BLaER1 treated with 17β-estradiol and CSF1 and Interleukin-3, amounts not matched to agents 10 nM and 100 nM (cell line): ENCODE measurements at regions not wholly inside any gene's neighbourhood (a gene's known extent, or its start where the extent isn't known, plus 50 kb on each side); places are given as distances from the start of the nearest gene placed in this dataset.
A peak's percentile ranks its signal among the peaks of the same experiment; 100 is the strongest.

Experiments
- H3K27ac ChIP-seq, 11 experiments: shearing (Covaris generic); formaldehyde crosslinking; 2 replicates each; pipeline ENCODE4 v1.8.1; 2022
- H3K27me3 ChIP-seq, 11 experiments: shearing (Covaris generic); formaldehyde crosslinking; 2 replicates each; pipeline ENCODE4 v1.8.1; 2022
- H3K36me3 ChIP-seq, 11 experiments: shearing (Covaris generic); formaldehyde crosslinking; 2 replicates each; pipeline ENCODE4 v1.8.1; 2022
- H3K4me1 ChIP-seq, 10 experiments: shearing (Covaris generic); formaldehyde crosslinking; 2 replicates each; pipeline ENCODE4 v1.8.1; 2022
- H3K4me2 ChIP-seq, 11 experiments: shearing (Covaris generic); formaldehyde crosslinking; 2 replicates each; pipeline ENCODE4 v1.8.1; 2022
- H3K4me3 ChIP-seq, 10 experiments: shearing (Covaris generic); formaldehyde crosslinking; 2 replicates each; pipeline ENCODE4 v1.8.1; 2022
- H3K9ac ChIP-seq, 11 experiments: shearing (Covaris generic); formaldehyde crosslinking; 2 replicates each; pipeline ENCODE4 v1.8.1; 2022
- H3K9me3 ChIP-seq, 11 experiments: shearing (Covaris generic); formaldehyde crosslinking; replicated peaks in 1 of 11; 2 replicates each; pipeline ENCODE4 v1.8.1; 2022
- H4K20me1 ChIP-seq, 11 experiments: shearing (Covaris generic); formaldehyde crosslinking; 2 replicates each; pipeline ENCODE4 v1.8.1; 2022
- Cebpa-rat ChIP-seq, 11 experiments: shearing (Covaris generic); IDR thresholded peaks; 2 replicates each; pipeline ENCODE4 v1.8.1; 2022

GRCh38 chr7:125651823-125652528 lies 722.4 kb upstream of the POT1 start:
- 0 out of 20 replicates have a peak, but pooled peaks cover 0 to 7% (median 0%) of the 10 kb centered on the region in 10 experiments for H3K4me1 ChIP-seq
- TF ChIP-seq Cebpa-rat (IDR thresholded peaks at IDR 0.05), result no peak
- H3K4me2 ChIP-seq, result 0 out of 22 replicates have a peak overlapping the region, but pooled peaks of 1 of the 11 experiments have one; percentile 14
- H3K4me3 ChIP-seq, result no peak overlapping the region
- no peaks in the 10 kb centered on the region for H3K36me3 ChIP-seq
- no peak overlapping the region for H3K9ac ChIP-seq
- H3K9me3 ChIP-seq, result no peaks in the 10 kb centered on the region
- no peaks in the 10 kb centered on the region for H3K27me3 ChIP-seq
- H4K20me1 ChIP-seq, result no peaks in the 10 kb centered on the region
- H3K27ac ChIP-seq, result no peak overlapping the region

- Histone ChIP-seq H3K36me3 (no peaks in the 10 kb centered on the region), H3K27ac (no peak overlapping the region), H3K4me2 (no peak overlapping the region), H3K27me3 (no peaks in the 10 kb centered on the region), H3K4me3 (no peak overlapping the region), H3K4me1 (0 out of 20 replicates have a peak, but pooled peaks cover 0 to 7% (median 0%) of the 10 kb centered on the region in 10 experiments), H4K20me1 (no peaks in the 10 kb centered on the region), H3K9me3 (no peaks in the 10 kb centered on the region), H3K9ac (no peak overlapping the region)
- TF ChIP-seq Cebpa-rat (IDR thresholded peaks at IDR 0.05), result no peak
Observed at GRCh38 chr7:125648543-125648942, 718.9 kb upstream of the POT1 start.

- H3K27ac ChIP-seq, result no peak overlapping the region
- H3K36me3 ChIP-seq, result no peaks in the 10 kb centered on the region
- H3K4me2 ChIP-seq, result no peak overlapping the region
- TF ChIP-seq Cebpa-rat (IDR thresholded peaks at IDR 0.05), result no peak
- no peak overlapping the region for H3K4me3 ChIP-seq
- H3K4me1 ChIP-seq, result no peaks in the 10 kb centered on the region
- no peaks in the 10 kb centered on the region for H3K27me3 ChIP-seq
- no peaks in the 10 kb centered on the region for H3K9me3 ChIP-seq
- H3K9ac ChIP-seq, result no peak overlapping the region
- no peaks in the 10 kb centered on the region for H4K20me1 ChIP-seq
Observed at GRCh38 chr7:125645770-125646169, 716.1 kb upstream of the POT1 start.

GRCh38 chr7:125644109-125644508 lies 714.5 kb upstream of the POT1 start:
- Histone ChIP-seq H3K9me3 (no peaks in the 10 kb centered on the region), H3K27ac (no peak overlapping the region), H3K4me1 (no peaks in the 10 kb centered on the region), H4K20me1 (no peaks in the 10 kb centered on the region), H3K4me3 (no peak overlapping the region), H3K27me3 (no peaks in the 10 kb centered on the region), H3K4me2 (no peak overlapping the region), H3K9ac (no peak overlapping the region), H3K36me3 (no peaks in the 10 kb centered on the region)
- no peak for TF ChIP-seq Cebpa-rat (IDR thresholded peaks at IDR 0.05)

DNA sequence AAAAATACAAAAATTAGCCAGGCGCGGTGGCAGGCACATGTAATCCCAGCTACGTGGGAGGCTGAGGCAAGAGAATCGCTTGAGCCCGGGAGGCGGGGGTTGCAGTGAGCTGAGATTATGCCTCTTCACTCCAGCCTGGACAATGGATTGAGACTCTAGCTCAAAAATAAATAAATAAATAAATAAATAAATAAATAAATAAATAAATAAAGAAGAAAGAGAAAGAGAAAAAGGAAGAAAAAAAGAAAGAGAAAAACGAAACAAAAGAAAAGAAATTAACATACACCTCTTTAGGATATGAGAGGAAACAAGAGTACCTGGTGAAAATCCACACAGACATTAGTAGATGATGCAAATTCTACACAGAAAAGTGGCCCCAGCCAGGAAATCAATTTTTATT lies 713.7 kb upstream of the POT1 start:
- H3K4me2 ChIP-seq, result no peak overlapping the region
- no peaks in the 10 kb centered on the region for H3K36me3 ChIP-seq
- H3K4me3 ChIP-seq, result no peak overlapping the region
- no peak overlapping the region for H3K27ac ChIP-seq
- no peak for TF ChIP-seq Cebpa-rat (IDR thresholded peaks at IDR 0.05)
- H3K9me3 ChIP-seq, result no peaks in the 10 kb centered on the region
- no peak overlapping the region for H3K9ac ChIP-seq
- H4K20me1 ChIP-seq, result no peaks in the 10 kb centered on the region
- no peaks in the 10 kb centered on the region for H3K4me1 ChIP-seq
- no peaks in the 10 kb centered on the region for H3K27me3 ChIP-seq

- no peak overlapping the region for H3K4me3 ChIP-seq
Observed at GRCh38 chr7:125641884-125642283, 712.3 kb upstream of the POT1 start.

GRCh38 chr7:125636320-125636962 lies 706.8 kb upstream of the POT1 start:
- H4K20me1 ChIP-seq, result no peaks in the 10 kb centered on the region
- no peak overlapping the region for H3K9ac ChIP-seq
- H3K4me1 ChIP-seq, result no peaks in the 10 kb centered on the region
- H3K27me3 ChIP-seq, result no peaks in the 10 kb centered on the region
- H3K27ac ChIP-seq, result no peak overlapping the region
- TF ChIP-seq Cebpa-rat (IDR thresholded peaks at IDR 0.05), result no peak
- no peak overlapping the region for H3K4me2 ChIP-seq
- no peaks in the 10 kb centered on the region for H3K36me3 ChIP-seq
- no peak overlapping the region for H3K4me3 ChIP-seq
- no peaks in the 10 kb centered on the region for H3K9me3 ChIP-seq

More at GRCh38 chr7:125641884-125642283, 712.3 kb upstream of the POT1 start:
- Histone ChIP-seq H3K9me3 (no peaks in the 10 kb centered on the region), H3K4me1 (no peaks in the 10 kb centered on the region), H3K27me3 (no peaks in the 10 kb centered on the region), H4K20me1 (no peaks in the 10 kb centered on the region), H3K9ac (no peak overlapping the region), H3K4me2 (no peak overlapping the region), H3K36me3 (no peaks in the 10 kb centered on the region), H3K27ac (no peak overlapping the region)
- TF ChIP-seq Cebpa-rat (IDR thresholded peaks at IDR 0.05), result no peak

DNA sequence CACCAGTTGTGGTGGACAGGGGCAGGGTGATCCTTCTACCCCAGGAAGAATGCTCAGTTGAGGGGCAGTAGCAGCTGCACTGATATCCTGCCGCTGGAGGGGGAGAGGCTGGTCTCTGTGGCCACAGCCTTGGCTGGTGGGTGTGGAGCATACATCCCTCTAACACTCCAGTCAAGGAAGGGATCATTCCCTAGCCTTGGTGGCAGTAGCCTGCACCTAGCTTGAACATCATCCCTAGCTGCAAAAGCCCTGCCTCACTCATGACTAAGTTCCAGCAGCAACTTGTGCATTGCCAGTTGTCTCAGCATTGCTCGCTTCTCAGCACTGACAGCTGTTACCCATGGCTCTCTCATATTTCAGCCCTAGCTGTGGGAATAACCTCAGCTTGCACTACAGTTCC lies 688.9 kb upstream of the POT1 start:
- peaks cover 0 to 4% (median 0%) of the 10 kb centered on the region in 11 experiments; a peak in 1 of 22 replicates for H3K9me3 ChIP-seq
- H3K4me1 ChIP-seq, result peaks cover 0 to 4% (median 0%) of the 10 kb centered on the region in 10 experiments; a peak in 1 of 20 replicates
- no peak overlapping the region for H3K4me3 ChIP-seq
- H3K4me2 ChIP-seq, result no peak overlapping the region
- H3K9ac ChIP-seq, result no peak overlapping the region
- no peaks in the 10 kb centered on the region for H4K20me1 ChIP-seq
- H3K27me3 ChIP-seq, result no peaks in the 10 kb centered on the region
- no peak overlapping the region for H3K27ac ChIP-seq
- no peak for TF ChIP-seq Cebpa-rat (IDR thresholded peaks at IDR 0.05)
- no peaks in the 10 kb centered on the region for H3K36me3 ChIP-seq

DNA sequence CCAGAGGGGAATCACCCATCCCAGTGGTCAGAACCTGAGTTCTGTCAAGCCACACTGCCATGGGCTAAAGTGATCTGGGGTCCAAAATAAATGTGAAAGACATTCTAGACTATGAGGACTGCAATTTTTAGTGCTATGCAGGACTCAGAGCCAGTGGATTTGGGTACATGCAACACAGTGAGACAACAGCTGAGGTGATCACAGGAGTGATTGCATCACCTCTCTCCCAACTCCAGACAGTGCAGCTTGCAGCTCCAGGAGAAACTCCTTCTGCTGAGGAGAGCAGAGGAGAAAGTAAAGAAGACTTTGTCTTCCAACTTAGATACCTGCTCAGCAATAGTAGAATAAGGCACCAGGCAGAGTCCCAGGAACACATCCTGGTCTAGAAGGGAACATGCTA lies 682.0 kb upstream of the POT1 start:
- H3K4me2 ChIP-seq, result no peak overlapping the region
- H3K4me1 ChIP-seq, result no peaks in the 10 kb centered on the region
- no peak overlapping the region for H3K27ac ChIP-seq
- 0 out of 22 replicates have a peak, but pooled peaks cover 0 to under 1% (median 0%) of the 10 kb centered on the region in 11 experiments for H3K9me3 ChIP-seq
- TF ChIP-seq Cebpa-rat (IDR thresholded peaks at IDR 0.05), result no peak; a peak in 1 of 22 replicates
- H3K27me3 ChIP-seq, result no peaks in the 10 kb centered on the region
- H3K4me3 ChIP-seq, result no peak overlapping the region
- no peak overlapping the region for H3K9ac ChIP-seq
- H3K36me3 ChIP-seq, result no peaks in the 10 kb centered on the region
- H4K20me1 ChIP-seq, result no peaks in the 10 kb centered on the region

DNA sequence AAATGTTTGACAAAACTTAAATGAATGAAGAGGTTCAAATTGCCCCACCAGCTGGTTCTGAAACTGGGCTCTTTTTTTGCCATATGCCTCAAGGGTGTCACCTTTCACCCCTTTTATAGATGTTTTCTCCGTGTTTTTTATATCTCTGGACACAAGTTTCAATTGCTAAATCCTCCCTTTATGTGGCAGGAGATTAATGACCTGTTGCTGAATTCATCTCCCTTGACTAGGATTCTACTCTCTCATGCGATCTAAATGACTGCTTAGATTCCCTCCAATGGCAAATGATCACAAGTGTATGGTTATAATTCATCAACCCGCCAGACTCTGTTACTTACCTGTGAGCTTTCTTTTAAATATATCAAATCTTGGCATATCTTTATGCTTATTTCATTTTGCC lies 677.0 kb upstream of the POT1 start:
- Histone ChIP-seq H3K36me3 (no peaks in the 10 kb centered on the region), H3K4me3 (no peak overlapping the region), H3K9ac (no peak overlapping the region), H4K20me1 (no peaks in the 10 kb centered on the region), H3K9me3 (no peaks in the 10 kb centered on the region), H3K27ac (no peak overlapping the region), H3K27me3 (no peaks in the 10 kb centered on the region), H3K4me1 (no peaks in the 10 kb centered on the region), H3K4me2 (no peak overlapping the region)
- TF ChIP-seq Cebpa-rat (IDR thresholded peaks at IDR 0.05), result no peak
